22Rv1 (cell line): ENCODE measurements at regions not wholly inside any gene's neighbourhood (a gene's known extent, or its start where the extent isn't known, plus 50 kb on each side); places are given as distances from the start of the nearest gene placed in this dataset.

Experiments used
- ZFX ChIP-seq: fragments of 450-650 bp; IDR thresholded peaks from 2 replicates; pipeline ENCODE4 v1.6.1; 2017; ENCODE audit warnings: antibody characterized with exemption, borderline replicate concordance
- TF ChIP-seq, protein P1 (sequence below): fragments of 450-650 bp; IDR thresholded peaks from 2 replicates; pipeline ENCODE4 v1.5.1; 2017; ENCODE audit warnings: mild to moderate bottlenecking

DNA sequence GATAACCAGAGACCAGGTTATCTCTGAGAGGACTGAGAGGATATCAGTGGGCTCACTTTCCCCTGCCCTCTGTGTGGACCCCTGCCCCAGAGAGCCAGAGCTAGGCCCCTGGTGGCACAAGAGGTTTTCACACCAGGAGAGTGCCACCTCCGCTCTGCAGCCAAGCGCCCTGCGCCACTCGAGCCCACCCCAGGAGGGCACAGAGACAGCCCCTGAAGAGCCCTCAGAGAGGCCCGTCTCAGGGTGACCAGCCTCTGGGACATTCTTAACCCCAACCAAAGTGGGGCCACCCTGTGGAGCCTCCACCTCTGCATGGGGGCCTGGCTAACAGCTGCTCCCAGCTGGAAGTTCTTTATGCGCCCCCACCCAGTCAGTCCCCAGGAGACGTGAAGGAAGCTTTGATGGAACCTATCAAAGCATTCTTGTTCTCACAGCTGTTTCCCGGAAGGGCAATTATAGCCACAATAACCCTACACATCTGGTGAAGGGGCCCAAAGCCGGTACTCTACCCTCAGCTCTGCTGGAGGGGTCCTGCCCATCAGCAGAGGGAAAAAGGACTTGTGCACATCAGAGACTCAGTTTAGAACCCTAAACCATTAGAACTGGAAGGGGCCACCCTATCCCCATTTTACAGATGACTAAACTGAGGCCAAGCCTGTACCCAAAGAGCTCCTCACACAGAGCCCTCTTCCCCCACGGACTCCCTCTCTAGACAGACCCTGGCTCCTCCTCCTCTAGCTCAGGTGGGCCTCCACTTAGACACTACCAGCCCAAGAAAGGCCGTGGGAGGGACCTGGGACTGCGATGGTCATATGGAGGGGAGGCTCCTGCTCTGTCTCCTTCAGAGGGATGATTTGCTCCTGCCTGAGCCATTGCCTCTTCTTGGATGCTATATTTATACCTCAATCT lies 101.1 kb downstream of the ZFP36L2 start:
- TF ChIP-seq, protein P1, sequence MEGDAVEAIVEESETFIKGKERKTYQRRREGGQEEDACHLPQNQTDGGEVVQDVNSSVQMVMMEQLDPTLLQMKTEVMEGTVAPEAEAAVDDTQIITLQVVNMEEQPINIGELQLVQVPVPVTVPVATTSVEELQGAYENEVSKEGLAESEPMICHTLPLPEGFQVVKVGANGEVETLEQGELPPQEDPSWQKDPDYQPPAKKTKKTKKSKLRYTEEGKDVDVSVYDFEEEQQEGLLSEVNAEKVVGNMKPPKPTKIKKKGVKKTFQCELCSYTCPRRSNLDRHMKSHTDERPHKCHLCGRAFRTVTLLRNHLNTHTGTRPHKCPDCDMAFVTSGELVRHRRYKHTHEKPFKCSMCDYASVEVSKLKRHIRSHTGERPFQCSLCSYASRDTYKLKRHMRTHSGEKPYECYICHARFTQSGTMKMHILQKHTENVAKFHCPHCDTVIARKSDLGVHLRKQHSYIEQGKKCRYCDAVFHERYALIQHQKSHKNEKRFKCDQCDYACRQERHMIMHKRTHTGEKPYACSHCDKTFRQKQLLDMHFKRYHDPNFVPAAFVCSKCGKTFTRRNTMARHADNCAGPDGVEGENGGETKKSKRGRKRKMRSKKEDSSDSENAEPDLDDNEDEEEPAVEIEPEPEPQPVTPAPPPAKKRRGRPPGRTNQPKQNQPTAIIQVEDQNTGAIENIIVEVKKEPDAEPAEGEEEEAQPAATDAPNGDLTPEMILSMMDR, result no peak
- TF ChIP-seq ZFX, result no peak
